RPMI8226 (cell line): ENCODE measurements at regions not wholly inside any gene's neighbourhood (a gene's known extent, or its start where the extent isn't known, plus 50 kb on each side); places are given as distances from the start of the nearest gene placed in this dataset.
"Not testable (repeated sequence)": the region's sequence is repeated elsewhere in the genome, so short reads cannot be mapped to it uniquely, and the experiment has no call there.

Source experiments
- DNase-seq: peaks from one replicate; pipeline ENCODE4 v3.0.0-alpha.2; 2015

GRCh38 chr13:33561627-33562026 lies 256.3 kb upstream of the RFC3 start:
- DNase-seq = no peak

GRCh38 chr13:33571618-33572017 lies 246.3 kb upstream of the RFC3 start:
- no peak for DNase-seq

- not testable (repeated sequence) for DNase-seq
These were observed 245.6 kb upstream of the RFC3 start for GRCh38 chr13:33572322-33572721.

GRCh38 chr13:33575378-33575777 lies 242.6 kb upstream of the RFC3 start:
- DNase-seq = no peak

GRCh38 chr13:33577007-33577406 lies 240.9 kb upstream of the RFC3 start:
- no peak for DNase-seq

GRCh38 chr13:33578786-33579185 lies 239.2 kb upstream of the RFC3 start:
- no peak for DNase-seq

GRCh38 chr13:33582121-33582520 lies 235.8 kb upstream of the RFC3 start:
- no peak for DNase-seq

DNA sequence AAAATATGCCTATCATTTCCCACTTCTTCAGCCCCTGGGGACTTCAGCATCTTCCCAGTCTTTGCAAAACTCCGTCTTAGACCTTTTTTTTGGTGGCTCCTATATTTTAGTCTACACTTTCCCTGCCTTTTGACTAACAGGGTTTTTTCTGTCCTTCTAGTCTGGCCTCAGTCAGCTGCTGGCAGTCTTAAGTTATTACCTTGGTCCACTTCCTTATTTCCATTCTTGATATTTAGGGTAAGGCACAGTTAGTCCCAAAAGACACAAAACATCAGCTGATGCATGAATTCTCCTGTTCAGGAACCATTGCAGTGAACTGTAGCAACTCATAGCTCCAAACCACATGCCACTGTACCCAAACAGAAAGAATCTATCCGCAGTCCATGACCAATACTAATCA lies 234.6 kb upstream of the RFC3 start:
- no peak for DNase-seq

DNA sequence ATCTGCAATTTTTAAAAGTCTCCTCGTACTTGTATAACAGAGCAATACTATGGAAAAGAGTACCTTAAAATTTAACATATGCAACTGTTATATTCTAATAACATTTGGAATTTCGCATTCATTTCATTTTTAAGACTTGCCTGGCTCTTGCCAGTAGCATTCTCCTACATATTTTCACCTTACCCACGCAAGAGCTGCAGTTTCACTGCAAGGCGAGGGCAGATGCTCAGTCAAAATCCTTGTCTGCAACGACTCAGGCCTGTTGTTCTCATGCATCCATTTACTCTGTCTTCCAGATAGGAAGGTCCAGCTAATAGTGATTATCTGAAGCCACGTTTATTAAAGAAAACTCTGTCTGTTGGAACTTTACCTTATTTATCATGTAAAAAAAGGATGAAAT lies 227.0 kb upstream of the RFC3 start:
- no peak for DNase-seq

DNA sequence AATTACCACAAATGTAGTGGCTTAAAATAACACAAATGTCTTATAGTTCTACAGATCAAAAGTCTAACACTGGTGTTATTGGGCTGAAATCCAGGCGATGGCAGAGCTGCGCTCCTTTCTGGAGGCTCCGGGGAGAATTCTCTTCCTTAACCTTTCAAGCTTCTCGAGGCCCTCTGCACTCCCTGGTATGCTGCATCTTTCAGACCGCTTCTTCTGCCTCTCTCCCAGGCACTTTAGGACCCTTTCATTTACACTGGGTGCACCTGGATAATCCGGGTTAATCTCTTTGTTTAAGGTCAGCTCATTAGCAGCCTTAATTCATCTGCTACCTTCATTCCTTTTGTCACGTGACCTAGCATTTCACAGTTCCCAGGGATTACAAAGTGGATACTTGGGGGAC lies 211.3 kb upstream of the RFC3 start:
- DNase-seq = no peak

DNA sequence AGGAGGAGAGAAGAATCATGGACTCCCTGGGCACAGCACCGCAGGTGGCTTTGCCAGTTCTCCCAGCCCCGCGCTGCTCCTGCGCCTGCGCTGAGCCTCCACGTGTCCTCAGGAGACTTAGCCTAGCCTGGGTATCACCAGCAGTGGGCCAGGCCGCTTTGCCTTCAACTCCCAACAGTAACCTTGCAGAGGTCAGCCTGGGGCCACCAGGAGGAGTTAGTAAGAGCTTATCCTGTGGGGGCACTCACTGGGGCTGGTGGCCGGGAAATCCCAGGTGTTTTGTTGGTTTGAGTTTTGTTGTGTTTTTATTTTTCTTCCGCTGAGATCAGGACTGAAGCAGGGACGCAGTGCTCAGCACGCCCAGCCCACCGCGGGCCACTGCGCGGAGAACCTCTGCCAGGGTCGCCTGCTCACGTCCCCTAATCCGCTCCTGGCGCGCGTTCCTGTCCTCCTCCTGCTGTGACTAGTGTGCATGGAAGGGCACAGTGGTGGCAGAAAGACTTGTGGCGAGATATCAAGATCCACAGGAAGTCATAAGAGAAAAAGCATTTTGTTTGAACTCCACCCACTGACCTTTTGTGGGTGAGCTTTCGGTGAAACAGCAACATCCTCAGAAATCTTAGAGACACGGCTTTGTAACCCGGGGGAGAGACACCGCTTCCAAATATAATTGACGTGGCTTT lies 207.4 kb upstream of the RFC3 start:
- no peak for DNase-seq

GRCh38 chr13:33611121-33611805 lies 206.7 kb upstream of the RFC3 start:
- no peak for DNase-seq

DNA sequence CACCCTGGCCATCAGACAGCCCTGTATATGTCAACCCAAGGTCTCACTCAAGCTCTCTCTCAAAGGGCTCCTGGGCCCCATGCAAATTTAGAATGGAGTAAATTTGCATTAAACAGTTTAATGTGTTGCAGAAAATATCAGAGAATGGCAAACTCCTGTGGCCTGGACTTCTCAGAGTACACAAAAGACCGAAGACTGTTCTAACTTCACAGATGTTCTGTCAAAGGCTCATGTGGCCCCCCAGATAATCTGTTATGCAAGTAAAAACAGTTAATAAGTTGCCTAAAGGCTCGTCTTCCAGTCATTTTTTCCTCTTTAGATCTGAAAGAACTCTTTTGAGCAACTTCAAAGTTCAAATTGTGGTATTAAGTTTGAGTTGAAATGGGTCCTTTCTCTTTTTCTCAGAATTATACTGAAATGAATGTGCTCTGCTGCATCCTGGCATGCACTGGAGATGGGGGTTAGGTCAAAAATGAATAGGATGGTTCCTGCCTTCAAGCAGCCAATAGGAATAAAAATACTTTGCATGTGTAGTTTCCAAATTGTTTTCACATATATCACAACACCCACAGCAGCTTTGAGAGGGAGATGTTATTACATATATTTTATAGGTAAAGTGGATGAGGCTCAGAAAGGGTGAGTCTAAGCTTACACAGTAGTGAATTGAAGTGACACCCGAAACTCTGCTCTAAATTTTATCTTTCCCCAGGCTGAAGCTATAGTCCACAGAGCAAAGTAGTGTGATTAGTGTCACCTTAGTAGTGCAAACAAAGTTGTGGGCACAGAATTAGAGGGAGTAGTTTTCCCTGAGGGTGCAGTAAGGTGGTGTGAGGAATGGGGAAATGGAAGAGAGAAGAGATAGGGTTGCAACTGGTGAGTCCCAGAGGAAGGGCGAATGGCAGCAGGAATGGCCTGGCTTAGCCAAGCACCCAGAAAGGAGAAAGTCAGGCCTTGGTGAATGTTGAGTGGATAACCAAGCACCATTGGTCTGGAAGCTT lies 205.0 kb upstream of the RFC3 start:
- DNase-seq = no peak

DNA sequence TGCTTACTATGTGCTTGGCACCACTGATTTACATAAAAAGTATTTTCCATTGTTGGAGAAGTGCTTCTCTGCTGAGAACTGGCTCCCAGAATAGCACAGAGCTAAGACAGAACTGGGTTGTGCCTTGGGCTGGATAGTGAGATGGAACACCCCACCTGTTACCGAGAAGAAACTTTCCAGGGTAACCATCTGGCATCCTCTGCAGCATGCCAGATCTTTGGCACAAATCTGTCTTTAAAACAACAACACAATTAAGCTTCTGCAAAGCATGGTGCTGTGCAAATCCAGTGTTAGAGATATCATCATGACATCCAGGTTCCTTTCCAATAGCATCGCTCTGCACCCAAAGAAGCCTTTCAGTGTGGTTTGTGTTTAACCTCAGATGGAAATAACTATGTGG lies 202.5 kb upstream of the RFC3 start:
- DNase-seq = no peak

- DNase-seq = no peak
These were observed 201.8 kb upstream of the RFC3 start for GRCh38 chr13:33616130-33616529.

DNA sequence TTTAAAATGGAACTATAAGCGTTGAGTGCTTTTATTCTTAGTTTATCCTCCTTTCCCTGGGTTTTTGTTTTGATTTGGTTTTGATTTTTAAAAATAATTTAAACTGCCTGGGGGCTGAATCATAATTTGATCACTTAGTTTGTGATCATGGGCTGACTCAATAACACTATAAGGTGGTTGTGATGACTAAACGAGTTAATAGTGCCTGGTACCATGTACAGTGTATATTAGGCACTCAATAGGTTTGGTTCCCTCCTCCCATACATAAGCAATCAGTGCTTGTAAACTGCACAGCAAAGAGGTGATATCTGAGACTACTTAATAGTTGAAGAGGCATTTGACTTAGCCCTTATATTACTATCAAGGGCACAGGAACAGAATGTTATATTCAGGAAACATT lies 200.9 kb upstream of the RFC3 start:
- DNase-seq = no peak

- DNase-seq = no peak
These were observed 193.7 kb upstream of the RFC3 start for GRCh38 chr13:33624253-33624652.

- DNase-seq = no peak
These were observed 193.2 kb upstream of the RFC3 start for GRCh38 chr13:33624740-33625139.

DNA sequence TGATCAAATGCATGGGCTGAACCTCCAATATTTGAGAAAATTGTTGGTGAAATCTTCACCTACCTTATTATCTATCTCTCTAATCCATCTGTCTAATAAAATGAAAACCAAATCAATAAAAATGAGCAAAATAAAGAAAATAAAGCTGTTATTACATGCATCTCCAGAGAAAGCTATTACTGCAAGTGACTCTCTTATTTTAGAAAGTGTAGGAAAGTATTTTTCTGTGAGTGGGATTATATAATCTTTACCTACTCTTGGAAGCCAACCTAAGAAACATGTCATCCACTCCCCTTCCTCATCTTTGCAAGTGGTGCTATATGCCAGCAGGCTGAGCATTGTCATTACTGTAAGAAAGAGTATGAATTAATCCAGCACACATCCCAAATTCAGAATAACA lies 191.5 kb upstream of the RFC3 start:
- no peak for DNase-seq

DNA sequence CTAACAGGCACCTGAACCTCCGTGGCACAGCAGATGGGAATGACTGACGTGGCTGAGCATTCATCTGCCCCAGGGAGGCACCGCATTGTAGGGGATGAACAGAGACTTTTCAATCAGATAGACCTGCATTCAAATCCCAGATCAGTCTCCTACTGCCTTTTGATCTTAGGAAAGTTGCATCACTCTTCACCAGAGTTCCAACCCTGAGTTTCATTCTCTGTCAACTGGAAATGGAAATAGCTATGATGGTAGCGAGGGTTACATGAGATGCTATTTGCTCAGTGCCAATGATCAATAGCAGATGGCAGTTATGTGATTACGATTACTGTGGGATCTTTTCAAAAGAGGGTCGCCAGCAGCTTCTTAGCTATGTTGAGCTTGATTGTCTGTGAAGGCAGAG lies 189.3 kb upstream of the RFC3 start:
- DNase-seq = no peak

DNA sequence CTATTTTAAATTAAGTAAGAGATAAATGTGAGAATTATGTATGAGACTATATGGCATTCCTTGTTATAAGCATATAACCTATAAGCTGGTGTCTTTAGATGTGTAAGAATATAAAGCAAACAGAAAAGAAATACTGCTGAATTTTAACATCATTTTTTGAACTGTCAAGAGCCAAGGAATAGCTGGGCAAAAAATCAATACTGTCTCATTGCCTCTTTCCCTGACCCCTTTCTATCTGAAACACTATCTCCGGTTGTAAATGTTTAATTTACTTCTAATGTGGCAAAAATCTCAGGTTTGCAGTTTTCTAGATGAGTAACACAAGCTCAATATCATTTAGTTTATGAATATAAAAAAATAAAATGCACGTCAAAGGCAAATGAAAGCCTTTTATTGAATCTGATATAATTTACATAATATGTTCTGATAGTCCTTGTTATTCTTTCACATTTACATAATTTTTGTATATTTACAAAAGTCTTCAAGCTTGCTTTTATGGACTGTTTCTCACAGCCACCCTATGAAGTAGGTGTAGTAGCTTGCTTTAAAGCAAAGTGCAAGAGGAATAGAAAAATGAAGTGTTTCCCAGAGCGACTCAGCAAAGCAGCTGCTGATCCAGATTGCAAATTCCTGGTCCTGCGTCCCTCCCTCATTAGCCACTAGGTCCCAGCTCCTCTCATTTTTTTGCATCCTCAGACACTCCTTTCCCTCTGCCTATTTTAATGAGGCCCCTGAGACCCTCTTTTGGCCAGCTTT lies 188.2 kb upstream of the RFC3 start:
- DNase-seq = no peak

DNA sequence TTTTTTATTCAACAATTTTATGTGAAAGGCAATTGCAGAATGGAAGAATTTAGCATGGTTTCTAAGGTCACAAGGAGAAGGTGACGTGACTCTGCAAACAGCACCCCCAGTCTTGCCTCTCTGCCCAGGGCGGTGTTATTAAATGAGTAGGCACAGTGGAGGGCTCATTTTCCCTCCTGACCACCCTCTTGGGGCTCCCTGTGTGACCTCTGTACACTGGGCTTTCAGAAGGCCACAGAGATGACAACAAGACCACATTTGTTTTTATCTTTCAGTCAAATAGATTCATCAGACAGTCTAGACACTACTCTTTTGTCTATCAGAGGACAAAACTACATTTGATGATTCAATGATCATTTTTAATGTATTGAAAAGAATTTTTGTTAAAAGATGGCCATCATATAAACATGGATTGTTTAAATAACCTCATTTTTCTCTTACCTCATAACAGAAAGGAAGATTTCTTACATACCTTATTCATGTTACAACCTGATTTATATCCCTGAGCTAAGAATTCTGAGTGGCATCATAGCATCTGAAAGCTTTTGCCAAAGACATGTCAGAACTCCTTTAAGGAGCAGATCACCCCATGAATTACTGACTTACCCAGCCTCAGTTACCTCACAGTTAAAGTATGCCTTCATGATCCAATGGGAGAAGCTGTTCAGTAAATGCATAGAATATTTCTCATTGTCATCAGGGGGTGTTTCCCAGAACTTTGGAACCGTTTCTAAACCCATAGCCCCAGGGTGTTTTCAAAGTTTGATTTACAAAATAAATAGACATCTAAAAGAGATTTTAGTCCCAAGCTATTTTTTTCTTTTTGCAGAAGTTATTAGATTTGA lies 184.0 kb upstream of the RFC3 start:
- DNase-seq = no peak
